ENCODE measurements at regions not wholly inside any gene's neighbourhood (a gene's known extent, or its start where the extent isn't known, plus 50 kb on each side); places are given as distances from the start of the nearest gene placed in this dataset.

DNA sequence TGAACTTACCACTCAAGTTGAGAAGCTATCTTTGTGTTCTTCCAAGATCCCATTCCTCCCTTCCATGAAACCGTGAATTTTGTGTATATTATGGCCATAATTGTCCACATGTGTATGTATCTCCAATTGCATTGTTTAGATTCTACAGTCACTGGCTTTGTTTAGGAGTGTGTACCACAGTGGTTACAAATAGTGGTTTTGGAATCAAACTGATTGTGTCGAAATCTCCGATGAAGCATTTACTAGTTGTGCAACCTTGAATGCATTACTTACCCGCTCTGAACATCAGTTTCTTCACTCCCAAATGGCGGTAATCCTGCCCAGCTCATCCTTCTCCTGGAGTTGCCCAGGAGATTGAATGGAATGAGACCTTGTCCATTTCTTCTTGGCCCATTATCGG, 145.0 kb upstream of the ZNF32 start:
- TF ChIP-seq, protein P1, sequence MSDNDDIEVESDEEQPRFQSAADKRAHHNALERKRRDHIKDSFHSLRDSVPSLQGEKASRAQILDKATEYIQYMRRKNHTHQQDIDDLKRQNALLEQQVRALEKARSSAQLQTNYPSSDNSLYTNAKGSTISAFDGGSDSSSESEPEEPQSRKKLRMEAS (IDR thresholded peaks at IDR 0.05; ENCODE audit: low read depth): no peak
- TF ChIP-seq, protein P2, sequence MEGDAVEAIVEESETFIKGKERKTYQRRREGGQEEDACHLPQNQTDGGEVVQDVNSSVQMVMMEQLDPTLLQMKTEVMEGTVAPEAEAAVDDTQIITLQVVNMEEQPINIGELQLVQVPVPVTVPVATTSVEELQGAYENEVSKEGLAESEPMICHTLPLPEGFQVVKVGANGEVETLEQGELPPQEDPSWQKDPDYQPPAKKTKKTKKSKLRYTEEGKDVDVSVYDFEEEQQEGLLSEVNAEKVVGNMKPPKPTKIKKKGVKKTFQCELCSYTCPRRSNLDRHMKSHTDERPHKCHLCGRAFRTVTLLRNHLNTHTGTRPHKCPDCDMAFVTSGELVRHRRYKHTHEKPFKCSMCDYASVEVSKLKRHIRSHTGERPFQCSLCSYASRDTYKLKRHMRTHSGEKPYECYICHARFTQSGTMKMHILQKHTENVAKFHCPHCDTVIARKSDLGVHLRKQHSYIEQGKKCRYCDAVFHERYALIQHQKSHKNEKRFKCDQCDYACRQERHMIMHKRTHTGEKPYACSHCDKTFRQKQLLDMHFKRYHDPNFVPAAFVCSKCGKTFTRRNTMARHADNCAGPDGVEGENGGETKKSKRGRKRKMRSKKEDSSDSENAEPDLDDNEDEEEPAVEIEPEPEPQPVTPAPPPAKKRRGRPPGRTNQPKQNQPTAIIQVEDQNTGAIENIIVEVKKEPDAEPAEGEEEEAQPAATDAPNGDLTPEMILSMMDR (IDR thresholded peaks at IDR 0.05): no peak
- no peak for TF ChIP-seq POLR2AphosphoS5 (IDR thresholded peaks at IDR 0.05; ENCODE audit: low read depth, low read length)
- TF ChIP-seq YY1 (IDR thresholded peaks at IDR 0.05; ENCODE audit: low read depth): no peak
- no peak for TF ChIP-seq PBX3 (IDR thresholded peaks at IDR 0.05)
- no peak for TF ChIP-seq EZH2phosphoT487 (IDR thresholded peaks at IDR 0.05; ENCODE audit: borderline replicate concordance, low read depth)
